Endothelial cell of umbilical vein (primary cell): ENCODE measurements at regions not wholly inside any gene's neighbourhood (a gene's known extent, or its start where the extent isn't known, plus 50 kb on each side); places are given as distances from the start of the nearest gene placed in this dataset.

Experiments used
- BruUV-seq: library from RNA; stranded (reverse); fragments of 400-500 nt; replicated peaks from 2 replicates; lab custom pipeline; 2021; lab: Mats Ljungman, UMichigan
- CTCF ChIA-PET: fragments of 300-600, 350-600 bp; sonication (Branson Sonifier 250); formaldehyde crosslinking; loops from one replicate; lab custom pipeline; 2021; ENCODE audit warnings: antibody characterized with exemption, inconsistent platforms; lab: Charles Lee
- POLR2A ChIA-PET: fragments of 300-600, 350-600 bp; sonication (Branson Sonifier 250); formaldehyde crosslinking; loops from one replicate; lab custom pipeline; 2021; ENCODE audit warnings: antibody characterized with exemption, inconsistent platforms; lab: Charles Lee
- DNase-seq: peaks from one replicate; pipeline ENCODE4 v3.0.0-alpha.2; 2011; ENCODE audit warnings: low read depth, low spot score
- FAIRE-seq: peaks from 2 replicates; lab custom pipeline; 2011; peaks lifted over from hg19 to GRCh38; lab: Jason Lieb, UNC
- H2AFZ ChIP-seq: 2 replicates; pipeline ENCODE4 v1.6.0; 2012; ENCODE audit warnings: low read depth, low read length, control low read depth, inconsistent platforms
- H3K27ac ChIP-seq: 2 replicates; pipeline ENCODE4 v1.5.1; 2011; ENCODE audit warnings: low read depth, mild to moderate bottlenecking, control low read depth, low read length, moderate library complexity; ENCODE audit not compliant: insufficient read depth
- H3K27me3 ChIP-seq, 2 experiments: 2 replicates each; pipeline versions ENCODE4 v1.6.0 to v1.6.1; 2011; ENCODE audit warnings: low read length in 2 of 2, mixed read lengths in 1 of 2; ENCODE audit not compliant: control insufficient read depth in 2 of 2, insufficient read depth in 2 of 2
- H3K36me3 ChIP-seq, 2 experiments: 2 replicates in 1 of 2; 3 replicates in 1 of 2; pipeline ENCODE4 v1.5.1; 2011; ENCODE audit warnings: low read length in 2 of 2, mild to moderate bottlenecking in 1 of 2, moderate library complexity in 1 of 2; ENCODE audit not compliant: control insufficient read depth in 2 of 2, insufficient read depth in 2 of 2; ENCODE audit errors: extremely low read depth in 1 of 2
- H3K4me1 ChIP-seq: 3 replicates; pipeline ENCODE4 v1.5.1; 2011; ENCODE audit warnings: mild to moderate bottlenecking, low read length; ENCODE audit not compliant: control insufficient read depth, insufficient read depth; ENCODE audit errors: extremely low read depth
- H3K4me2 ChIP-seq: 2 replicates; pipeline ENCODE4 v1.6.1; 2011; ENCODE audit warnings: low read length, control low read depth, mixed read lengths; ENCODE audit not compliant: insufficient read depth
- H3K4me3 ChIP-seq, 3 experiments: fragments of 200-600 bp in 1 of 3; sonication (generic), shearing (Covaris generic) in 1 of 3; replicated peaks in 1 of 3; 2 replicates each; pipeline ENCODE4 v1.5.1; 2011 to 2016; ENCODE audit warnings: control low read depth in 3 of 3, low read length in 3 of 3, mild to moderate bottlenecking in 2 of 3, inconsistent platforms in 1 of 3, low read depth in 1 of 3, moderate library complexity in 1 of 3; ENCODE audit not compliant: insufficient read depth in 1 of 3
- H3K79me2 ChIP-seq: 2 replicates; pipeline ENCODE4 v1.6.0; 2012; ENCODE audit warnings: low read length, inconsistent platforms; ENCODE audit not compliant: control insufficient read depth, insufficient read depth
- H3K9ac ChIP-seq: replicated peaks from 2 replicates; pipeline ENCODE3; 2011; ENCODE audit warnings: low read length, control low read depth; ENCODE audit not compliant: insufficient read depth; ENCODE audit errors: extremely low read depth
- H3K9me1 ChIP-seq: replicated peaks from 3 replicates; pipeline ENCODE4 v1.6.0; 2011; ENCODE audit warnings: mild to moderate bottlenecking, low read length; ENCODE audit not compliant: control insufficient read depth, insufficient read depth; ENCODE audit errors: extremely low read depth
- H3K9me3 ChIP-seq: replicated peaks from 2 replicates; pipeline ENCODE4 v1.5.1; 2012; ENCODE audit warnings: low read length, inconsistent platforms; ENCODE audit not compliant: control insufficient read depth, insufficient read depth
- H4K20me1 ChIP-seq: replicated peaks from 2 replicates; pipeline ENCODE3; 2011; ENCODE audit warnings: mild to moderate bottlenecking, low read length; ENCODE audit not compliant: control insufficient read depth, insufficient read depth; ENCODE audit errors: extremely low read depth
- CTCF ChIP-seq, 2 donors: IDR thresholded peaks; 1 replicate in 1 of 2; 2 replicates in 1 of 2; pipeline ENCODE4 v1.5.1; 2011; ENCODE audit warnings: low read length in 2 of 2, mild to moderate bottlenecking in 2 of 2, moderate library complexity in 2 of 2, control low read depth in 1 of 2, inconsistent platforms in 1 of 2, low read depth in 1 of 2; ENCODE audit not compliant: insufficient read depth in 1 of 2; ENCODE audit errors: extremely low read depth in 1 of 2
- EZH2 ChIP-seq: IDR thresholded peaks from 2 replicates; pipeline ENCODE4 v1.6.1; 2012; ENCODE audit warnings: borderline replicate concordance, low read depth, mild to moderate bottlenecking, moderate library complexity, low read length, inconsistent platforms; ENCODE audit not compliant: severe bottlenecking
- FOS ChIP-seq: IDR thresholded peaks from 2 replicates; pipeline ENCODE4 v1.6.1; 2011; ENCODE audit warnings: mild to moderate bottlenecking, low read length, moderate library complexity, borderline replicate concordance; ENCODE audit not compliant: insufficient read depth
- GATA2 ChIP-seq: IDR thresholded peaks from 2 replicates; pipeline ENCODE4 v1.7.0; 2011; ENCODE audit warnings: low read depth, mild to moderate bottlenecking, moderate library complexity, mixed read lengths, low read length; ENCODE audit not compliant: insufficient read length, insufficient read depth
- JUN ChIP-seq: IDR thresholded peaks from 2 replicates; pipeline ENCODE4 v1.6.1; 2011; ENCODE audit warnings: borderline replicate concordance, low read depth; ENCODE audit not compliant: insufficient read length, insufficient read depth
- MAX ChIP-seq: IDR thresholded peaks from 2 replicates; pipeline ENCODE4 v1.6.1; 2011; ENCODE audit not compliant: insufficient read depth, insufficient read length
- MYC ChIP-seq: IDR thresholded peaks from one replicate; pipeline ENCODE4 v1.6.1; 2011; ENCODE audit warnings: mild to moderate bottlenecking, low read depth, low read length
- POLR2A ChIP-seq: IDR thresholded peaks from 2 replicates; pipeline ENCODE4 v1.6.1; 2012; ENCODE audit warnings: low read depth, mild to moderate bottlenecking, control low read depth, low read length
- POLR2AphosphoS5 ChIP-seq: IDR thresholded peaks from 2 replicates; pipeline ENCODE4 v1.6.1; 2012; ENCODE audit warnings: low read depth, mild to moderate bottlenecking, control low read depth, low read length, moderate library complexity; ENCODE audit not compliant: insufficient read depth
- dilution Hi-C: fragments of 300-500 bp; cut with MboI; formaldehyde crosslinking; loops from one replicate; pipeline ENCODE4 v1.15.0; 2019; ENCODE audit warnings: low sequenced_read_pairs; ENCODE audit not compliant: extremely low pct_ligation_motif_present
- intact Hi-C: fragments of 100-400 bp; cut with micrococcal nuclease; formaldehyde crosslinking; loops from one replicate; pipeline ENCODE4 v1.10.0; 2022

GRCh38 chr3:109853077-109853731, 515.9 kb upstream of the DPPA4 start:
- Histone ChIP-seq H3K9me1 (no peaks in the 10 kb centered on the region), H3K9me3 (no peaks in the 10 kb centered on the region), H3K9ac (no peak overlapping the region), H3K4me3 (no peak overlapping the region), H3K79me2 (no peaks in the 10 kb centered on the region), H4K20me1 (no peaks in the 10 kb centered on the region), H2AFZ (no peak overlapping the region), H3K27me3 (no peaks in the 10 kb centered on the region), H3K4me1 (no peaks in the 10 kb centered on the region), H3K27ac (no peak overlapping the region), H3K4me2 (no peak overlapping the region), H3K36me3 (no peaks in the 10 kb centered on the region)
- CTCF ChIA-PET = no interaction called here
- intact Hi-C loops (no loop called here), dilution Hi-C loops (no loop called here)
- POLR2A ChIA-PET = no interaction called here
- FAIRE-seq (no peak), DNase-seq (no peak)
- no TSS peak for BruUV-seq
- no peak for TF ChIP-seq MYC
- TF ChIP-seq FOS = no peak
- TF ChIP-seq JUN = no peak
- TF ChIP-seq POLR2A = no peak
- TF ChIP-seq POLR2AphosphoS5 = no peak
- no peak for TF ChIP-seq MAX
- TF ChIP-seq EZH2 = no peak
- TF ChIP-seq CTCF (IDR thresholded peaks at IDR 0.05; ENCODE audit: extremely low read depth in 1 of 2, insufficient read depth in 1 of 2, low read depth in 1 of 2, low read length in 2 of 2) = no peak
- TF ChIP-seq GATA2 = no peak
